ENCODE measurements at regions not wholly inside any gene's neighbourhood (a gene's known extent, or its start where the extent isn't known, plus 50 kb on each side); places are given as distances from the start of the nearest gene placed in this dataset.

GRCh38 chr20:59493926-59494325, 110.4 kb upstream of the PHACTR3 start:
- DNase-seq (ENCODE audit: low read depth, low spot score) = peak; percentile 14

- no peak for DNase-seq (ENCODE audit: low read depth, low spot score)
Measured at GRCh38 chr20:59495166-59495565, 109.2 kb upstream of the PHACTR3 start.

- peak; percentile 91 for DNase-seq (ENCODE audit: low read depth, low spot score)
Measured at GRCh38 chr20:59495894-59496510, 108.3 kb upstream of the PHACTR3 start.

GRCh38 chr20:59498291-59498690, 106.0 kb upstream of the PHACTR3 start:
- no peak for DNase-seq (ENCODE audit: low read depth, low spot score)

- DNase-seq (ENCODE audit: low read depth, low spot score) = no peak
Measured at GRCh38 chr20:59499863-59500262, 104.5 kb upstream of the PHACTR3 start.

GRCh38 chr20:59508729-59509128, 95.6 kb upstream of the PHACTR3 start:
- no peak for DNase-seq (ENCODE audit: low read depth, low spot score)

GRCh38 chr20:59512651-59513050, 91.7 kb upstream of the PHACTR3 start:
- no peak for DNase-seq (ENCODE audit: low read depth, low spot score)

GRCh38 chr20:59514554-59514953, 89.8 kb upstream of the PHACTR3 start:
- no peak for DNase-seq (ENCODE audit: low read depth, low spot score)

- DNase-seq (ENCODE audit: low read depth, low spot score) = peak; percentile 90
Measured at GRCh38 chr20:59515013-59515905, 89.1 kb upstream of the PHACTR3 start.

- DNase-seq (ENCODE audit: low read depth, low spot score) = no peak
Measured at GRCh38 chr20:59515906-59516209, 88.5 kb upstream of the PHACTR3 start.

GRCh38 chr20:59518881-59519706, 85.2 kb upstream of the PHACTR3 start:
- peak; percentile 85 for DNase-seq (ENCODE audit: low read depth, low spot score)

- DNase-seq (ENCODE audit: low read depth, low spot score) = no peak
Measured at GRCh38 chr20:59519707-59520014, 84.7 kb upstream of the PHACTR3 start.

GRCh38 chr20:59520814-59521213, 83.5 kb upstream of the PHACTR3 start:
- no peak for DNase-seq (ENCODE audit: low read depth, low spot score)

GRCh38 chr20:59525500-59526241, 78.7 kb upstream of the PHACTR3 start:
- peak; percentile 84 for DNase-seq (ENCODE audit: low read depth, low spot score)

GRCh38 chr20:59526242-59527225, 77.8 kb upstream of the PHACTR3 start:
- no peak for DNase-seq (ENCODE audit: low read depth, low spot score)

GRCh38 chr20:59530782-59531181, 73.6 kb upstream of the PHACTR3 start:
- DNase-seq (ENCODE audit: low read depth, low spot score) = no peak

- no peak for DNase-seq (ENCODE audit: low read depth, low spot score)
Measured at GRCh38 chr20:59537991-59538390, 66.3 kb upstream of the PHACTR3 start.

GRCh38 chr20:59547596-59547995, 56.7 kb upstream of the PHACTR3 start:
- no peak for DNase-seq (ENCODE audit: low read depth, low spot score)

Measured in ELF-1 (cell line).